Adrenal gland (tissue), 5 donors: ENCODE measurements at regions not wholly inside any gene's neighbourhood (a gene's known extent, or its start where the extent isn't known, plus 50 kb on each side); places are given as distances from the start of the nearest gene placed in this dataset.
"Not testable (repeated sequence)": the region's sequence is repeated elsewhere in the genome, so short reads cannot be mapped to it uniquely, and the experiment has no call there.

ENCODE experiments used
- CTCF ChIP-seq, 6 experiments: fragments of 450-650 bp in 4 of 6; fragments of 200-600 bp in 2 of 6; sonication (generic) in 1 of 6; IDR thresholded peaks; 1 replicate in 5 of 6; 2 replicates in 1 of 6; pipeline versions ENCODE4 v1.5.1 to v1.8.0; 2016 to 2021; ENCODE audit warnings: antibody characterized with exemption in 6 of 6, mild to moderate bottlenecking in 2 of 6, moderate library complexity in 1 of 6
- POLR2A ChIP-seq, 2 donors: fragments of 450-650 bp; IDR thresholded peaks; one replicate each; pipeline ENCODE4 v1.6.1; 2017; ENCODE audit warnings: antibody characterized with exemption in 2 of 2, mild to moderate bottlenecking in 2 of 2, moderate library complexity in 1 of 2
- donor health status: DM: no; HTN: no; CAD: no.

DNA sequence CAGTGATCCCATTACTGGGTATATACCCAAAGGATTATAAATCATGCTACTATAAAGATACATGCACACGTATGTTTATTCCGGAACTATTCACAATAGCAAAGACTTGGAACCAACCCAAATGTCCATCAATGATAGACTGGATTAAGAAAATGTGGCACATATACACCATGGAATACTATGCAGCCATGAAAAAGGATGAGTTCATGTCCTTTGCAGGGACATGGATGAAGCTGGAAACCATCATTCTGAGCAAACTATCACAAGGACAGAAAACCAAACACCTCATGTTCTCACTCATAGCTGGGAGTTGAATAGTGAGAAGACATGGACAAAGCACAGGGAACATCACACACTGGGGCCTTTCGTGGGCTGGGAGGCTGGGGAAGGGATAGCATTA is 129.8 kb upstream of the HAPLN1 start:
- TF ChIP-seq CTCF, POLR2A (IDR thresholded peaks at IDR 0.05): not testable (repeated sequence)
